Activated naive CD4-positive, alpha-beta T cell treated with Interleukin-2 at 50 U/mL for 16 hours (primary cell): ENCODE measurements at regions not wholly inside any gene's neighbourhood (a gene's known extent, or its start where the extent isn't known, plus 50 kb on each side); places are given as distances from the start of the nearest gene placed in this dataset.
"Not testable (repeated sequence)": the region's sequence is repeated elsewhere in the genome, so short reads cannot be mapped to it uniquely, and the experiment has no call there.

Experiments used
- DNase-seq: peaks from one replicate; pipeline ENCODE4 v3.0.0-alpha.2; 2020

DNA sequence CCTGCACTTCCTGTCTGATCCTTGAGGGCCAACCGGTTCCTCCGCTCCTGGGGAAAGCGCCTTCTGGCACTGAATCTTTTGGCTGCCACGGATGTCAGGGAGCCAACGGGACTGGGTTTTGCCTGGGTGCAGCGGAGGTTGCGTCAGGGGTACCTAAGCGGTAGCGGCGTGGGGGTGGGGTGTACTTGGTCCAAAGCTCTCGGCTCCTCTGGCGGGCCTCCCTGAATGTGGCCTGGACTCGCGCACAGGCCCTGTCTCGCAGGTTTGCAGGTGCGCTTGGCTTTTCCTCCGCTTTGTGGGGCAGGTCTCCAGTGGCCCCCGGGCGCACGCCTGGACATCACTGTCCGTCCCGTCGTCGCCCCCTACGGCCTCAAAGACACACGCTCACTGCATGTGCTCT is 1410.1 kb upstream of the PCDH10 start:
- DNase-seq: not testable (repeated sequence)

DNA sequence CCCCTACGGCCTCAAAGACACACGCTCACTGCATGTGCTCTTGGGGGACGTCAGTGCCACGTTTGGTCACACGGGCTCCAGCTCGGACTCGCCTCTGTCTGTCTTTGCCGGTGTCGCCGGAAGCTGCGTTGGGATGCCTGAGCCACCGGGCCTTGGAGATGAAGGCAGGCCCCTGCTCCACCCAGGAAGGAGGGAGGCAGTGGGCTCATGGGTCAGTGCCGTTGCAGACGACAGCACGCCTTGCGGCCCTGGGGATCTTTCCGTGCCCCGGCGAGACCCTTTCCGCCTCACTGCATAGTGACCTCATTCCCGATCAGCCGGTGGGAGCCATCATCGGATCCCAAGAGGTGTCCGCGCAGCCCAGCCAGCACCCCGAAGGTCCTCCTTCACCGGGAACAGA is 1407.3 kb upstream of the PCDH10 start:
- DNase-seq: not testable (repeated sequence)

DNA sequence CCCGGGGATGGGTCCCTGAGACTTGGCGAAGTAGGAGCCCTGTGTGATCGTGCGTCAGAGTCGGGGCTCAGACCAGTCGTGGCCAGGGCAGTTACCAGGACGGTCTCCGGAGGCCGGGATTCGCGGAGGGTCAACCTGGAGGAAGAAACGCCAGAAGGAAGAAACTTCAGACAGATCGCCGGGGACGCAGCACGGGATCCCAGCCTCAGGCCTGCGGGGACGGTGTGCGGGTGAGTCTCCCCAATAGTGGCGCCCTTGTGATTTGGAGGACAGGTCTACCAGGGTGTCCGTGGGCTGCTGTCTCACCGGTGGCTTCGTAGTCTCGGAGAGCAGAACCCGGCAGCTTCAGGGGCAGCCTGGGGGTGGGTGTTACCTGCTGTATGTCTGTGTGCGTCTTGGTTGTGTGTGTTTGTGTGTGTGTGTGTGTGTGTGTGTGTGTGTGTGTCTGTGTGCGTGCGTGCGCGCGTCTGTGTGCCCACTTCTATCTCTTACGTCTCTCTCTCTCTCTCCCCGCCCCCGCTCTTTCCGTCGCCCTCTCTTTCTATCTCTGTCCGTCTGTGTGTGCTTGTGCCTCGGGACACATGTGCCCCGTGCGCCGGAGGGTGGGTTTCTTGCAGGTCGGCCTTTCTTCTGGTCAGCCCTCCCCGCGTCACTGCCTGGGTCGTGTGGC is 1406.4 kb upstream of the PCDH10 start:
- DNase-seq: not testable (repeated sequence)

DNA sequence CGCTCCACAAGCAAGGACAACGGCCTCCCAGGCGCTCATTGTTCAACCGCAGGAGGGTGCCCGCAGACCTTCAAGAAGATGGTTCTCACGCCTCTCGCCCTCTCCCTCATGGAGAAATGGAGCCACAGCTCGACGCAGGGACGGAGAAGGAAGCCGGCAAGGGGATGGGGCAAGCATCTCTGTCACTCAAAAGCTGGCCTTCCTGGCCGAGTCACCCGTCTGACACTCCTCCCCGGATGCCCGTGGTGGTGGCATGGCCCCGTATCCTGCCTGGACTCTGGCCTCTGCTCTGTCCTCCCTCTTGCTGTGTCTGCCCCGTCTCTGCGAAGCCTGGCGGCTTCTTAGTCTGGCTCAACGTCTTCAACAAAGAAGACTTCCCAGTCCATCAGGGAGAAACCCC is 1405.7 kb upstream of the PCDH10 start:
- DNase-seq: not testable (repeated sequence)

DNA sequence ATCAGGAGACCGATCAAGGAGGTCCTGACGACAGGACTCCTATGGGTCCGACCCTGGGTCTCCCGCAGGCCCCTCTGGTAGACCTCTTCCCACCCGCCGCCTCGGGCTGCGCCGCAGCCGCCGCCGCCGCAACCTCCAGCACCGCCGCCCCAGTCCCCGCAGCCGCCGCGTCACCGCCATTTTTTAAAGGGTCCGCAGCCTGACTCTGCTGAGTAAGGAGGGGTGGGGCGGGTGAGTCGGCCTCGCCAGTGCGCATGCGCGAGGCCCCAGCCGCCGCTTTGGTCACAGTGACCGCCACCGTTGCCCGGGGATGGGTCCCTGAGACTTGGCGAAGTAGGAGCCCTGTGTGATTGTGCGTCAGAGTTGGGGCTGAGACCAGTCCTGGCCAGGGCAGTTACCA is 1401.9 kb upstream of the PCDH10 start:
- DNase-seq: not testable (repeated sequence)

DNA sequence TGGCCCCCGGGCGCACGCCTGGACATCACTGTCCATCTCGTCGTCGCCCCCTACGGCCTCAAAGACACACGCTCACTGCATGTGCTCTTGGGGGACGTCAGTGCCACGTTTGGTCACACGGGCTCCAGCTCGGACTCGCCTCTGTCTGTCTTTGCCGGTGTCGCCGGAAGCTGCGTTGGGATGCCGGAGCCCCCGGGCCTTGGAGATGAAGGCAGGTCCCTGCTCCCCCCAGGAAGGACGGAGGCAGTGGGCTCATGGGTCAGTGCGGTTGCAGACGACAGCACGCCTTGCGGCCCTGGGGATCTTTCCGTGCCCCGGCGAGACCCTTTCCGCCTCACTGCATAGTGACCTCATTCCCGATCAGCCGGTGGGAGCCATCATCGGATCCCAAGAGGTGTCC is 1399.9 kb upstream of the PCDH10 start:
- DNase-seq: not testable (repeated sequence)

DNA sequence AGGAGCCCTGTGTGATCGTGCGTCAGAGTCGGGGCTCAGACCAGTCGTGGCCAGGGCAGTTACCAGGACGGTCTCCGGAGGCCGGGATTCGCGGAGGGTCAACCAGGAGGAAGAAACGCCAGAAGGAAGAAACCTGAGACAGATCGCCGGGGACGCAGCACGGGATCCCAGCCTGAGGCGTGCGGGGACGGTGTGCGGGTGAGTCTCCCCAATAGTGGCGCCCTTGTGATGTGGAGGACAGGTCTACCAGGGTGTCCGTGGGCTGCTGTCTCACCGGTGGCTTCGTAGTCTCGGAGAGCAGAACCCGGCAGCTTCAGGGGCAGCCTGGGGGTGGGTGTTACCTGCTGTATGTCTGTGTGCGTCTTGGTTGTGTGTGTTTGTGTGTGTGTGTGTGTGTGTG is 1399.1 kb upstream of the PCDH10 start:
- not testable (repeated sequence) for DNase-seq

DNA sequence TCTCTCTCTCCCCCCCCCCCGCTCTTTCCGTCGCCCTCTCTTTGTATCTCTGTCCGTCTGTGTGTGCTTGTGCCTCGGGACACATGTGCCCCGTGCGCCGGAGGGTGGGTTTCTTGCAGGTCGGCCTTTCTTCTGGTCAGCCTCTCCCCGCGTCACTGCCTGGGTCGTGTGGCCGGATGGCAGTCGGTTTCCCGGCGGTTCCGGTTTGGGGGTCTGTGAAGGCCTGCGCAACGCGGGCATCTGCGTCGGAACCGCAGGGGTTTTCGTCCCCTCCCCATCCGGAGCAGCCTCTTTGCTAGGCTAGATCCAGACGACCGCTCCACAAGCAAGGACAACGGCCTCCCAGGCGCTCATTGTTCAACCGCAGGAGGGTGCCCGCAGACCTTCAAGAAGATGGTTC is 1398.6 kb upstream of the PCDH10 start:
- DNase-seq: peak; percentile 4

DNA sequence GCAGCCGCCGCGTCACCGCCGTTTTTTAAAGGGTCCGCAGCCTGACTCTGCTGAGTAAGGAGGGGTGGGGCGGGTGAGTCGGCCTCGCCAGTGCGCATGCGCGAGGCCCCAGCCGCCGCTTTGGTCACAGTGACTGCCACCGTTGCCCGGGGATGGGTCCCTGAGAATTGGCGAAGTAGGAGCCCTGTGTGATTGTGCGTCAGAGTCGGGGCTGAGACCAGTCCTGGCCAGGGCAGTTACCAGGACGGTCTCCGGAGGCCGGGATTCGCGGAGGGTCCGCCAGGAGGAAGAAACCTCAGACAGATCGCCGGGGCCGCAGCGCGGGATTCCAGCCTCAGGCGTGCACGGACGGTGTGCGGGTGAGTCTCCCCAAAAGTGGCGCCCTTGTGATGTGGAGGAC is 1386.9 kb upstream of the PCDH10 start:
- DNase-seq: not testable (repeated sequence)

DNA sequence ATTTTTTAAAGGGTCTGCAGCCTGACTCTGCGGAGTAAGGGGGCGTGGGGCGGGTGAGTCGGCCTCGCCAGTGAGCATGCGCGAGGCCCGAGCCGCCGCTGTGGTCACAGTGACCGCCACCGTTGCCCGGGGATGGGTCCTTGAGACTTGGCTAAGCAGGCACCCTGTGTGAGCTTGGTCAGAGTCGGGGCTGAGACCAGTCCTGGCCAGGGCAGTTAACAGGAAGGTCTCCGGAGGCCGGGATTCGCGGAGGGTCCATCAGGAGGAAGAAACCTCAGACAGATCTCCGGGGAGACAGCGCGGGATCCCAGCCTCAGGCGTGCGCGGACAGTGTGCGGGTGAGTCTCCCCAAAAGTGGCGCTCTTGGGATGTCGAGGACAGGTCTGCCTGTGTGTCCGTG is 1384.4 kb upstream of the PCDH10 start:
- DNase-seq: no peak

DNA sequence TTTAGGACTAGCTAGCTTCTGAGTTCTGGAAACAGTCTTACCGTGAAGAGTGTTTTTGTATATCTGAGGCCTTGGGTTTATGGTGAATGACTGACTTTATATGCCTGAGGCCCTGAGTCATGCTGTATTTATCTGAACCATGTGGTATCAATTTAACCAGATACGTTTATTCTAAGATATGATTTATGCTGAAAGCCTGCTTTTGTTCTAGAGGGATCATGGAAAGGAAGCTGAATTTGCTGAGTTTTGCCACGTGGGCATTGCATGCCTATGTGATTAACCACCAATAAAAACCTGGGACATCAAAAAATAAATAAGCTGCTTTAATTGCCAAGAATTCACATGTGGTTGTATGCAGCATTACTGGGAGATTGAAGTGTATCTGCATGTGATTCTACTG is 1374.7 kb upstream of the PCDH10 start:
- DNase-seq: not testable (repeated sequence)

DNA sequence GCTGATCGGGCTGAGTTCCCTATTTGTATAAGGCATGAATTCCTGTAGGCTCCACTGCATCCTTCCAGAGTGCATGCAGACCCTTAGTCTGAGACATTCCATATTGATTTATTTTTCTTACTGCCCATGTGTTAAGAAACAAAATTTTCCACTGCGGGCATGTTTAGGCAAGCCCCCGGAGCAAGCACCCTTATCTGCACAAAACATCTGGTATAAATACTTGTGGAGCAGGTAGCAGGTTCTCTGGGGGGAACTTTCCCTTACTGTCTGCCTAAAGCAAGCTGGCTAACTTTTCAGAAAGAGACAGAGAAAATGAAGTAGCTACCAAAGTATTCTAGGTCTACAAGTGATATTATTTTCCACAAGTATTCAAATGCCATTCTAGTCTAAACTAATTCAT is 1338.5 kb upstream of the PCDH10 start:
- not testable (repeated sequence) for DNase-seq
